ENCODE measurements at regions not wholly inside any gene's neighbourhood (a gene's known extent, or its start where the extent isn't known, plus 50 kb on each side); places are given as distances from the start of the nearest gene placed in this dataset.
A peak's percentile ranks its signal among the peaks of the same experiment; 100 is the strongest.

- Histone ChIP-seq H4K8ac (ENCODE audit: low read depth, low read length) (no peak overlapping the region), H2BK5ac (ENCODE audit: low read length) (no peak overlapping the region), H3K79me2 (ENCODE audit: control insufficient read depth, insufficient read depth, low read length) (no peaks in the 10 kb centered on the region), H3K36me3 (ENCODE audit: control insufficient read depth, insufficient read depth, low read length) (no peaks in the 10 kb centered on the region), H2BK15ac (replicated peaks; ENCODE audit: low read depth) (no peak overlapping the region), H3K27me3 (ENCODE audit: insufficient read depth, low read length, poor library complexity) (no peaks in the 10 kb centered on the region), H3K4me3 (ENCODE audit: low read length) (no peak overlapping the region), H3K4me1 (ENCODE audit: control insufficient read depth, low read depth, low read length) (no peaks in the 10 kb centered on the region), H3K56ac (ENCODE audit: low read length) (no peak overlapping the region), H2BK120ac (ENCODE audit: low read depth, low read length) (no peak overlapping the region), H3K79me1 (ENCODE audit: low read length) (no peaks in the 10 kb centered on the region), H2AK5ac (ENCODE audit: low read length) (no peak overlapping the region), H3K4me2 (ENCODE audit: low read length) (no peak overlapping the region), H3K27ac (ENCODE audit: low read depth, low read length) (no peak overlapping the region), H3K23ac (ENCODE audit: low read length) (no peak overlapping the region), H3K9ac (ENCODE audit: low read length) (no peak overlapping the region), H3K4ac (ENCODE audit: low read depth, low read length) (no peak overlapping the region), H3K18ac (ENCODE audit: low read length) (no peak overlapping the region), H4K5ac (ENCODE audit: low read length) (no peak overlapping the region)
- no peak for DNase-seq
- no CpG with 5 or more reads among the region's 6 CpGs for WGBS (ENCODE audit: extremely low coverage, insufficient coverage, low lambda C conversion rate)
Measured at GRCh38 chr5:68447136-68447929, 231.8 kb downstream of the PIK3R1 start.

- no peak overlapping the region for H3K27ac ChIP-seq (ENCODE audit: low read depth, low read length)
- H3K56ac ChIP-seq (ENCODE audit: low read length), result no peak overlapping the region
- no peak overlapping the region for H2BK5ac ChIP-seq (ENCODE audit: low read length)
- no peak overlapping the region for H4K8ac ChIP-seq (ENCODE audit: low read depth, low read length)
- H3K4me3 ChIP-seq (ENCODE audit: low read length), result no peak overlapping the region
- H3K4ac ChIP-seq (ENCODE audit: low read depth, low read length), result no peak overlapping the region
- no peaks in the 10 kb centered on the region for H3K79me2 ChIP-seq (ENCODE audit: control insufficient read depth, insufficient read depth, low read length)
- H3K4me2 ChIP-seq (ENCODE audit: low read length), result no peak overlapping the region
- H3K79me1 ChIP-seq (ENCODE audit: low read length), result no peaks in the 10 kb centered on the region
- no peak overlapping the region for H2BK120ac ChIP-seq (ENCODE audit: low read depth, low read length)
- no peaks in the 10 kb centered on the region for H3K4me1 ChIP-seq (ENCODE audit: control insufficient read depth, low read depth, low read length)
- no peaks in the 10 kb centered on the region for H3K27me3 ChIP-seq (ENCODE audit: insufficient read depth, low read length, poor library complexity)
- no peak overlapping the region for H2BK15ac ChIP-seq (replicated peaks; ENCODE audit: low read depth)
- no peaks in the 10 kb centered on the region for H3K36me3 ChIP-seq (ENCODE audit: control insufficient read depth, insufficient read depth, low read length)
- no peak overlapping the region for H2AK5ac ChIP-seq (ENCODE audit: low read length)
- no peak overlapping the region for H3K23ac ChIP-seq (ENCODE audit: low read length)
- no peak overlapping the region for H4K5ac ChIP-seq (ENCODE audit: low read length)
- H3K18ac ChIP-seq (ENCODE audit: low read length), result no peak overlapping the region
- WGBS (ENCODE audit: extremely low coverage, insufficient coverage, low lambda C conversion rate), result no CpG with 5 or more reads among the region's 3 CpGs
- no peak for DNase-seq
- H3K9ac ChIP-seq (ENCODE audit: low read length), result no peak overlapping the region
Measured at GRCh38 chr5:68449380-68449779, 233.8 kb downstream of the PIK3R1 start.

- H3K9ac ChIP-seq (ENCODE audit: low read length), result no peak overlapping the region
- no peak overlapping the region for H3K4ac ChIP-seq (ENCODE audit: low read depth, low read length)
- no peak overlapping the region for H3K4me3 ChIP-seq (ENCODE audit: low read length)
- no peaks in the 10 kb centered on the region for H3K4me1 ChIP-seq (ENCODE audit: control insufficient read depth, low read depth, low read length)
- no CpG with 5 or more reads among the region's 5 CpGs for WGBS (ENCODE audit: extremely low coverage, insufficient coverage, low lambda C conversion rate)
- no peak overlapping the region for H3K18ac ChIP-seq (ENCODE audit: low read length)
- H3K79me1 ChIP-seq (ENCODE audit: low read length), result no peaks in the 10 kb centered on the region
- no peak overlapping the region for H3K23ac ChIP-seq (ENCODE audit: low read length)
- no peak overlapping the region for H4K8ac ChIP-seq (ENCODE audit: low read depth, low read length)
- H2BK120ac ChIP-seq (ENCODE audit: low read depth, low read length), result no peak overlapping the region
- H3K56ac ChIP-seq (ENCODE audit: low read length), result no peak overlapping the region
- no peak overlapping the region for H2BK5ac ChIP-seq (ENCODE audit: low read length)
- no peak overlapping the region for H4K5ac ChIP-seq (ENCODE audit: low read length)
- no peak overlapping the region for H2BK15ac ChIP-seq (replicated peaks; ENCODE audit: low read depth)
- no peak overlapping the region for H3K4me2 ChIP-seq (ENCODE audit: low read length)
- H3K36me3 ChIP-seq (ENCODE audit: control insufficient read depth, insufficient read depth, low read length), result no peaks in the 10 kb centered on the region
- no peak overlapping the region for H2AK5ac ChIP-seq (ENCODE audit: low read length)
- peak; percentile 16 for DNase-seq
- no peaks in the 10 kb centered on the region for H3K79me2 ChIP-seq (ENCODE audit: control insufficient read depth, insufficient read depth, low read length)
- no peak overlapping the region for H3K27ac ChIP-seq (ENCODE audit: low read depth, low read length)
- H3K27me3 ChIP-seq (ENCODE audit: insufficient read depth, low read length, poor library complexity), result no peaks in the 10 kb centered on the region
Measured at GRCh38 chr5:68450245-68450852, 234.8 kb downstream of the PIK3R1 start.

- Histone ChIP-seq H3K18ac (ENCODE audit: low read length) (no peak overlapping the region), H4K8ac (ENCODE audit: low read depth, low read length) (no peak overlapping the region), H3K27me3 (ENCODE audit: insufficient read depth, low read length, poor library complexity) (no peaks in the 10 kb centered on the region), H2BK5ac (ENCODE audit: low read length) (no peak overlapping the region), H2BK120ac (ENCODE audit: low read depth, low read length) (no peak overlapping the region), H2BK15ac (replicated peaks; ENCODE audit: low read depth) (no peak overlapping the region), H3K56ac (ENCODE audit: low read length) (no peak overlapping the region), H3K4me3 (ENCODE audit: low read length) (no peak overlapping the region), H3K79me2 (ENCODE audit: control insufficient read depth, insufficient read depth, low read length) (no peaks in the 10 kb centered on the region), H3K23ac (ENCODE audit: low read length) (no peak overlapping the region), H3K79me1 (ENCODE audit: low read length) (no peaks in the 10 kb centered on the region), H2AK5ac (ENCODE audit: low read length) (no peak overlapping the region), H3K4me1 (ENCODE audit: control insufficient read depth, low read depth, low read length) (no peaks in the 10 kb centered on the region), H3K27ac (ENCODE audit: low read depth, low read length) (no peak overlapping the region), H3K9ac (ENCODE audit: low read length) (no peak overlapping the region), H3K4ac (ENCODE audit: low read depth, low read length) (no peak overlapping the region), H4K5ac (ENCODE audit: low read length) (no peak overlapping the region), H3K4me2 (ENCODE audit: low read length) (no peak overlapping the region), H3K36me3 (ENCODE audit: control insufficient read depth, insufficient read depth, low read length) (no peaks in the 10 kb centered on the region)
- WGBS (ENCODE audit: extremely low coverage, insufficient coverage, low lambda C conversion rate), result no CpG with 5 or more reads among the region's 3 CpGs
- DNase-seq, result no peak
Measured at GRCh38 chr5:68452286-68452685, 236.7 kb downstream of the PIK3R1 start.

- Histone ChIP-seq H4K5ac (ENCODE audit: low read length) (no peak overlapping the region), H3K36me3 (ENCODE audit: control insufficient read depth, insufficient read depth, low read length) (no peaks in the 10 kb centered on the region), H3K79me1 (ENCODE audit: low read length) (no peaks in the 10 kb centered on the region), H3K27ac (ENCODE audit: low read depth, low read length) (no peak overlapping the region), H3K9ac (ENCODE audit: low read length) (no peak overlapping the region), H2BK5ac (ENCODE audit: low read length) (no peak overlapping the region), H2BK15ac (replicated peaks; ENCODE audit: low read depth) (no peak overlapping the region), H3K4me3 (ENCODE audit: low read length) (no peak overlapping the region), H3K23ac (ENCODE audit: low read length) (no peak overlapping the region), H3K4me1 (ENCODE audit: control insufficient read depth, low read depth, low read length) (no peaks in the 10 kb centered on the region), H3K27me3 (ENCODE audit: insufficient read depth, low read length, poor library complexity) (no peaks in the 10 kb centered on the region), H3K79me2 (ENCODE audit: control insufficient read depth, insufficient read depth, low read length) (no peaks in the 10 kb centered on the region), H4K8ac (ENCODE audit: low read depth, low read length) (no peak overlapping the region), H3K18ac (ENCODE audit: low read length) (no peak overlapping the region), H3K4me2 (ENCODE audit: low read length) (no peak overlapping the region), H3K56ac (ENCODE audit: low read length) (no peak overlapping the region), H3K4ac (ENCODE audit: low read depth, low read length) (no peak overlapping the region), H2BK120ac (ENCODE audit: low read depth, low read length) (no peak overlapping the region), H2AK5ac (ENCODE audit: low read length) (no peak overlapping the region)
- DNase-seq, result no peak
- no CpG with 5 or more reads among the region's 3 CpGs for whole genome bisulfite sequencing (ENCODE audit: extremely low coverage, insufficient coverage, low lambda C conversion rate)
Measured at GRCh38 chr5:68454172-68454571, 238.6 kb downstream of the PIK3R1 start.

All from mesendoderm (in vitro differentiated cells).